ENCODE measurements at regions not wholly inside any gene's neighbourhood (a gene's known extent, or its start where the extent isn't known, plus 50 kb on each side); places are given as distances from the start of the nearest gene placed in this dataset.

DNA sequence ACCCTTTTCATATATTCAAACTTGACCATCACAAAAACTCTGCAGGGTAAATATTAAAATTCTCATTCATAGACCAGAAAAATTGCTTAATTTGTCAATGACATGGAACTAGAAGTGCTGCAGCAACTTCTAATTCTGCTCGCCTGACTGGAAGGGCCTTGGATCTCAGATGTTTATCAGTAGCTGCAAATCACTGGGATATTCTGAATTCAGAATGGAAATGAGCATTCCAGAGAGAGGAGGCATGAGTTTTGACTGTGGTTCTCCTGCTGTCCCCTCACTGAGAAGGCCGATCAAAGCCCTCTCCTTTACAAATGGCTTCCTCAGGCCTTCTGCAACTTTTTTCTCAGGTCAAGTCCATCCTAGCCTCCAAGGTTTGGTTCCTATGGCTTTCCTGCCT, 171.3 kb upstream of the FAM78B start:
- no peak overlapping the region for H3K9ac ChIP-seq (ENCODE audit: low read length)
- no peaks in the 10 kb centered on the region for H4K20me1 ChIP-seq (ENCODE audit: low read depth, low read length)
- no peak overlapping the region for H3K4me3 ChIP-seq (ENCODE audit: insufficient read depth, low read length, poor library complexity, severe bottlenecking)
- no peaks in the 10 kb centered on the region for H3K79me2 ChIP-seq (ENCODE audit: insufficient read depth, low read length)
- no peak overlapping the region for H3K4me2 ChIP-seq (ENCODE audit: low read depth, low read length, poor library complexity, severe bottlenecking)
- H3K27ac ChIP-seq (ENCODE audit: low read depth, low read length), result no peak overlapping the region
- no peaks in the 10 kb centered on the region for H3F3A ChIP-seq (ENCODE audit: insufficient read depth)
- no peaks in the 10 kb centered on the region for H3K9me3 ChIP-seq (ENCODE audit: insufficient read depth, low read length)
- H3K27me3 ChIP-seq (ENCODE audit: low read length), result no peaks in the 10 kb centered on the region
- no peak for TF ChIP-seq EZH2phosphoT487 (conservative IDR thresholded peaks at IDR 0.05; ENCODE audit: low read length)
- TF ChIP-seq, protein P1, sequence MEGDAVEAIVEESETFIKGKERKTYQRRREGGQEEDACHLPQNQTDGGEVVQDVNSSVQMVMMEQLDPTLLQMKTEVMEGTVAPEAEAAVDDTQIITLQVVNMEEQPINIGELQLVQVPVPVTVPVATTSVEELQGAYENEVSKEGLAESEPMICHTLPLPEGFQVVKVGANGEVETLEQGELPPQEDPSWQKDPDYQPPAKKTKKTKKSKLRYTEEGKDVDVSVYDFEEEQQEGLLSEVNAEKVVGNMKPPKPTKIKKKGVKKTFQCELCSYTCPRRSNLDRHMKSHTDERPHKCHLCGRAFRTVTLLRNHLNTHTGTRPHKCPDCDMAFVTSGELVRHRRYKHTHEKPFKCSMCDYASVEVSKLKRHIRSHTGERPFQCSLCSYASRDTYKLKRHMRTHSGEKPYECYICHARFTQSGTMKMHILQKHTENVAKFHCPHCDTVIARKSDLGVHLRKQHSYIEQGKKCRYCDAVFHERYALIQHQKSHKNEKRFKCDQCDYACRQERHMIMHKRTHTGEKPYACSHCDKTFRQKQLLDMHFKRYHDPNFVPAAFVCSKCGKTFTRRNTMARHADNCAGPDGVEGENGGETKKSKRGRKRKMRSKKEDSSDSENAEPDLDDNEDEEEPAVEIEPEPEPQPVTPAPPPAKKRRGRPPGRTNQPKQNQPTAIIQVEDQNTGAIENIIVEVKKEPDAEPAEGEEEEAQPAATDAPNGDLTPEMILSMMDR (IDR thresholded peaks at IDR 0.05; ENCODE audit: insufficient read depth, low read length, poor library complexity, severe bottlenecking), result no peak
- H3K36me3 ChIP-seq (ENCODE audit: low read length), result no peaks in the 10 kb centered on the region
- H3K9me2 ChIP-seq (replicated peaks; ENCODE audit: insufficient read depth, low read length), result no peaks in the 10 kb centered on the region
- no peak overlapping the region for H2AFZ ChIP-seq (ENCODE audit: low read depth, low read length, severe bottlenecking)

DNA sequence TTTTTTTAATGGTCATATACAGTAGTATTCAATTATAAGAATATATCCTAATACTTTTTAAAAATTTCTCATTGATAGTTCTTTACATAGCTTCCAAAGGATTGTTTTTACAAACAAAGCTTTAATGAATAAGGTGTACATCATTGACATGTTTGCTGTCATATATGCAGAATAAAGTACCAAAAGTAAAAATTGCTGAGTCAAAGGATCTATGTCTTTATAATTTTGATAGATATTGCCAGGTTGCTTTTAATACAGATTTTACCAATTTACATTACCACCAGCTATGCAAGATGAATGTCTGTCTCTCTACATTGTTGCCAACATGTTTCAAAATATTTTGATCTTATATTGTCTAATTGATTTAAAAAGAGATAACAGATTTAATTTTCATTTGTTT, 173.9 kb upstream of the FAM78B start:
- Histone ChIP-seq H3K4me2 (ENCODE audit: low read depth, low read length, poor library complexity, severe bottlenecking) (no peak overlapping the region), H3K9me3 (ENCODE audit: insufficient read depth, low read length) (no peaks in the 10 kb centered on the region), H3K27ac (ENCODE audit: low read depth, low read length) (no peak overlapping the region), H3K9ac (ENCODE audit: low read length) (no peak overlapping the region), H3F3A (ENCODE audit: insufficient read depth) (no peaks in the 10 kb centered on the region), H3K79me2 (ENCODE audit: insufficient read depth, low read length) (no peaks in the 10 kb centered on the region), H3K9me2 (replicated peaks; ENCODE audit: insufficient read depth, low read length) (no peaks in the 10 kb centered on the region), H3K27me3 (ENCODE audit: low read length) (no peaks in the 10 kb centered on the region), H2AFZ (ENCODE audit: low read depth, low read length, severe bottlenecking) (no peak overlapping the region), H3K4me3 (ENCODE audit: insufficient read depth, low read length, poor library complexity, severe bottlenecking) (no peak overlapping the region), H3K36me3 (ENCODE audit: low read length) (no peaks in the 10 kb centered on the region), H4K20me1 (ENCODE audit: low read depth, low read length) (no peaks in the 10 kb centered on the region)
- no peak for TF ChIP-seq EZH2phosphoT487 (conservative IDR thresholded peaks at IDR 0.05; ENCODE audit: low read length)
- TF ChIP-seq, protein P1 (IDR thresholded peaks at IDR 0.05; ENCODE audit: insufficient read depth, low read length, poor library complexity, severe bottlenecking), result no peak

DNA sequence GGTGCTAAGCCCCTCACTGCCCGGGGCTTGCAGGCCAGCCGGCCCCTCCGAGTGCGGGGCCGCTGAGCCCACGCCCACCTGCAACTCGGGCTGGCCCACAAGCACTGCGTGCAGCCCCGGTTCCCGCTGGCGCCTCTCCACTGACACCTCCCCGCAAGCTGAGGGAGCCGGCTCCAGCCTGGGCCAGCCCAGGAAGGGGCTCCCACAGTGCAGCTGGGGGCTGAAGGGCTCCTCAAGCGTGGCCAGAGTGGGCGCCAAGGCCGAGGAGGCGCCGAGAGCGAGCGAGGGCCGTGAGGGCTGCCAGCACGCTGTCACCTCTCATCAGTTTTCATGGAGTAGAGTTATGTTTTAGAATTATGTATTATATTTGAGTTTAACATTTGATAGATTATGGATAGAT, 176.5 kb upstream of the FAM78B start:
- Histone ChIP-seq H3K9ac (ENCODE audit: low read length) (no peak overlapping the region), H4K20me1 (ENCODE audit: low read depth, low read length) (no peaks in the 10 kb centered on the region), H3F3A (ENCODE audit: insufficient read depth) (no peaks in the 10 kb centered on the region), H3K79me2 (ENCODE audit: insufficient read depth, low read length) (no peaks in the 10 kb centered on the region), H3K4me2 (ENCODE audit: low read depth, low read length, poor library complexity, severe bottlenecking) (no peak overlapping the region), H3K9me3 (ENCODE audit: insufficient read depth, low read length) (no peaks in the 10 kb centered on the region), H3K27ac (ENCODE audit: low read depth, low read length) (no peak overlapping the region), H3K4me3 (ENCODE audit: insufficient read depth, low read length, poor library complexity, severe bottlenecking) (no peak overlapping the region), H2AFZ (ENCODE audit: low read depth, low read length, severe bottlenecking) (no peak overlapping the region), H3K9me2 (replicated peaks; ENCODE audit: insufficient read depth, low read length) (no peaks in the 10 kb centered on the region), H3K36me3 (ENCODE audit: low read length) (no peaks in the 10 kb centered on the region), H3K27me3 (ENCODE audit: low read length) (no peaks in the 10 kb centered on the region)
- TF ChIP-seq, protein P1 (IDR thresholded peaks at IDR 0.05; ENCODE audit: insufficient read depth, low read length, poor library complexity, severe bottlenecking), result no peak
- TF ChIP-seq EZH2phosphoT487 (conservative IDR thresholded peaks at IDR 0.05; ENCODE audit: low read length), result no peak
